Activated CD4-positive, alpha-beta T cell treated with anti-CD3 and anti-CD28 coated beads, Interleukin-2, amount 50 U/mL, for 16 hours (primary cell): ENCODE measurements at regions not wholly inside any gene's neighbourhood (a gene's known extent, or its start where the extent isn't known, plus 50 kb on each side); places are given as distances from the start of the nearest gene placed in this dataset.
A peak's percentile ranks its signal among the peaks of the same experiment; 100 is the strongest.

Experiments
- DNase-seq: peaks from one replicate; pipeline ENCODE4 v3.0.0-alpha.2; 2020

DNA sequence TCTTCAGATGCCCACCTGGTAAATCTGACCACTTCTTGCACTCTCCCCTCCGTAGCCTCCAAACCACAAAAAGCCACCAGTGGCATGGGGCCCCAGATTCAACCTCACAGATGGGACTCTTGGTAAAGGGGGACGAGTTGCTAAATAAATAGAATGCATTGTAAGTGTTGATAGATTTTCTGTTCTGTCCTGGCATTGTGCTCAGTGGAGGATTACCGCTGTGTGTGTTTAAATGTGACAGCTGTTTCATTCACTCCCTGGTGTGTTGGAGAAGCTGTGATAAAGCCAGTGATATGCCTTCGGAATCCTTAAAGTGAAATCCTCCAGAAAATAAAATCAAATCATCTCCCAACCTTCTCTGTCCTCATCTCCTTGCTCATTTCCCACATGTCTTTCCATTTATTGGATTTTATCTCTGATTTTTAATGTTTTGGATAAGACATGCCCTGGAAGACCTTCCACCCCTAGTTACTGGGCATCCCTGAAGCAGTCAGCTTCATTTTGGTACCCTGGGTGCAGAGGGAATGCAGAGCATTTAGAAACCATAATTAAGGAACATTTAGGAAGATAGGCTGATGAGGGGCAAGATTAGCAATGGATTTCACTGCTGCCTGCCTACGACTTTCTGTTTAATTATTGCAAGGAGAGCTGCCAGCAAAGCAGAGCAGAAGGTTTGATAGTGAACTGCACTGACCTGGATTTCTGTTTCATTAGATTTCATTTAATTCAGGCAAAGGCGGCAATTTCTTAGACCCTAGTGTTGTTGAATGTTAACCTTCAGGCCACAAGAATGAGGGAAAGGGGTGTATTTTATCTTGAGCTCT, 460.9 kb upstream of the KIRREL3 start:
- no peak for DNase-seq

DNA sequence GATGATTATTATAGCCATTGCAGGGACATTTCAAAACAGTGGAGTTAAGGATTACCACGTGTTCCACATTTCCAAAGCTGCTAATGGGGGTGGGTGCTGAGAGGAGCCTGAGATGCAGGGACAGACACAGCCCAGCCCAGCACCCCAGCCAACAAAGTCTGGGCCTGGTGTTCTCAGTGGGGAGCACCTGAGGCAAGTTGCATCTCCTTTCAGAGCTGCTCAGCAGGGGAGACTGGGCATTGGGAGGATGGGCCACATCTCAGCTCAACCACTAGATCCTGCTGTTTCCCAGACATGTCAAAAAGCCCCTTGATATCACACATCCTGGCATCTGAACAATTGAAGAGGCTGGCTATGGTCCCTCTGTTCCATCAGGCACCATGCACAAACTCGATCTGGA, 458.0 kb upstream of the KIRREL3 start:
- DNase-seq = no peak

DNA sequence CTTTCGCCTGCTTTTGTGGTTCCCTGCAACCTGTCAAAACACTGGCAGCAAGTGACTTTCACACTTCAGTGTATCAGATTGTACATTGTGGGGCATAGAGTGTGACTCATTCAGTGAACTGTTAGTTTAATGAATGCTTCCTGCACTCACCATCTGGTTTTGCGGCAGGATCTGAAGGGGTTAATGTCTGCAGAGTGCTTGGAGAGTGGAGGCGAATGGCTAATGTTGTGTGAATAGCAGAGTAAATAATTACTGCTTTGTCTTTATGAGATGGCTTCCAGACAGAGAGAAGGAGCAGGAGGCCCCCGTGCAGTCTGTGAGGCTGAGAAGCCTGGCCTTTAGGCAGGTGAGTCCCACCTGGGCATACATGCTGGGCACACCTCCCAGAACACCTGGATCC, 454.3 kb upstream of the KIRREL3 start:
- peak; percentile 1 for DNase-seq

DNA sequence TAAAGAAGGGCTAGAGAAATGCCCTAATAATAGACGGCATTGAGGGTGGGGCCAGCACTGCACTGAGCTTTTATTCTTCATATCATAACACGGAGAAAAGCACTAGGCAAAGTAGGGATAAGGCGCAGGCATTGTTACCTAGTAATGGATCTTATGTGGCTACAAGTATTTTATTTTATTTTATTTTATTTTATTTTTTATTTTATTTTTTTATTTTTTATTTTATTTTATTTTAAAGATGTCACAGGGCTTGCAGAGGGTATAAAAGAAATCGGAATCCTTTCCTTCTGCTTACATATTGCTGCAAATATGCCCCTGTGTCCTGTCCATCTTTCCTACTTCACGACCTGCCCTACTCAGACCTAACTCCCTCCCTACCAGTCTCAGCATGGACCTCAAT, 452.0 kb upstream of the KIRREL3 start:
- DNase-seq = no peak

DNA sequence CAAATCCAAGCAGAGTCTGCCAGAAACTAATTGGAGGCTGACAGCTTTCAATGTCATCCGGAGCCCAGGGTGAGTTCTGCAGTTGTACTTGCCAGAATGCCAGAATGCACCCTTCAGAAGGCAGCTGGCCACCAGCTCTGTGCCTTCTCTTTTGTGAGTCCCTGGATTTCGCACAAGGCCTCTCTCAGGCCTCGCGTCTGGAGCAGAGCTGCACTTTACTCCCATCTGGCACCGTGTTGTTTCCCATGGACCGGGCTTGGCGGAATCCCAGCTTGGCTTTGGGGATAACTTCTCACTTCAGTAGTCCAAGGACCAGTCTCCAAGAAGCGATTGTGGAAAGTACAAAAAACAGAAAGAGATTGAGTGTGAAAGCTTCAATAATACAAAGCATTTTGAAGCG, 451.3 kb upstream of the KIRREL3 start:
- DNase-seq = no peak

DNA sequence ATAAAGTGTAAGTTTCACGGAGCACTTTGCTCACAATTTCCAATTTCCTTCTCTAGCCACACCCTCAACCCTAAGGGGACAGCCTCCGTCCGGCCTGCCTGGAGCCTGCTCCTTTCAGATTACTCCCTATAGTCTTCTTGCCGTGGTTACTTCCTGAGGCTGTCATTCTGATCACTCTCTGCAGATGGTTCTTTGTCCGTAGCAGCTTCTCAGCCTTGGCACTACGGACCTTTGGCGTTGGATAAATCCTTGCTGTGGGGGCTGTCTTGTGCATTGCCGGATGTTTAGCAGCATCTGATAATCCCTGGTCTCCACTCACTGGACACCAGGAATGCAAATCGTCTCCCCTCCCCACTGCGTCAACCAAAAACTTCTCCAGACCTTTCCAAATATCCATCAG, 447.5 kb upstream of the KIRREL3 start:
- no peak for DNase-seq

DNA sequence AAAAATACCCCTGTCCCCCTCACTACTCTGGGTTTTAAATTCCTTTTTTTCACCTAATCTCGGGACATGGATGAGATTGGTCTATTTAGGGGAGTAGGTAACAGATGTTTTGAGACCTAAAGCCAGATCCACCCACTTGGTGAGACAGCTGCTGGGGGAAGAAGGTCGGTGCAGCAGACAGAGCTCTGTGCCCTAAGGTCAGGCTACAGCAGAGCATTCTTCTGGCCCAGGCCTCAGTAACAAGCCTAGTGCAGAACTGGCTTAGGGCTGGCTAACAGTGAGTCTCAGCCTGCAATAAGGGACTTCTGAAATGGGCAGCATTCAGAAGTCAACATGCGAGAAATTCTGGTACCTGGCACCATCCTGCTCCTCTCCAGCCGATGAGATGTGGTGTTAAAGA, 444.9 kb upstream of the KIRREL3 start:
- DNase-seq = no peak

DNA sequence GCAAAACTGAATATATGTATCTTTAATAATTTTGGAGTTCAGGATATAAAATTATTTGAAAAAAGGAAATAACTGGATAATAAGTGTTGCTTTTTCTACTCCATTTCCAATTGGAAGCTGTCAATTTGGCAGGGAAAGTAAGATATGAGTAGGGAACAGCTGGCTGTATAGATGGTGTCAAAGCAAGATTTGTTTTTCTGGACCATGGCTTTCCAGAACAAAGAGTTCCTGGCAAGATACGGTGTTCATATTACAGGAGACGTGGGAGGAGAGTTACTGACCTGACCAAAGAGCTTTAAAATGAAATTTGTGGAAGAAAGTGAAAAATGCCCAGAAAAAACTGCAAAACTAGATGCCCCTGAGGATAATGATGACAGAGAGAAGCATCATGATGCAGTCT, 442.7 kb upstream of the KIRREL3 start:
- DNase-seq = no peak

DNA sequence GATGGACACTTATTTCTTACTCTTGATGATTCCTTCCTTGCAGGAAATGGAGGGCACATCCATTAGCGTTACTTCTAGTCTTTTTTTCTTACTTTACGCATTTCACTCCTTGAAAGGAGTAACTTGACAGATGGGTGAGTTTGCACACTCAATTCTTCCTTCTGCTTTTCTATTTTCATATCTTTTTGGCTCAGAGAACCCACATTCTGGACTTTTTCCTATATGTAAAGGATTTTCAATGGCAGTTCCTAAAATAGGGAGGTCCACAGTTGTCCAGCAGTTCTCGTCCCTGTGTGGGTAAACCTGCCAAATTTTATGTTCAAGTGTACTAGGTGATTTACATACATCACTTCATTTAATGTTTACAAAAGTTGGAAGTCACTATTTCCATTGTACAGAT, 440.0 kb upstream of the KIRREL3 start:
- no peak for DNase-seq

DNA sequence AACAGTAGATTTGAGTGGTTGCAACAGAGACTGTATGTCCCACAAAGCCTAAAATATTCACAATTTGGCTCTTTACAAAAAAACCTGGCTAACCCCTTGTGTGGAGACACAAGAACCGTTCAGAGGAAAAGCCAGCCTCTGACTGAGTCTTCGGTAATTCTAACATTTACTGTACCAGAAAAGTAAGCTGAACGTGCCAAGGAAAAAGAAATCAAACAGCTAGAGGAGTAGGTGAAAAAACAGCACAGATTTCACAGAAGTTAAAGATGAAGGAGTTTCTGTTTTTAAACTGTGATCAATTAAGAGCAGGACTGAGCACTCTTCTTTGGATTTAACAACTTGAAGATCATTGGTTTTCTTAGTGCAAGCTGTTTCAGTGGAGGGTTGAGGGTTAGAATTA, 424.7 kb upstream of the KIRREL3 start:
- no peak for DNase-seq

DNA sequence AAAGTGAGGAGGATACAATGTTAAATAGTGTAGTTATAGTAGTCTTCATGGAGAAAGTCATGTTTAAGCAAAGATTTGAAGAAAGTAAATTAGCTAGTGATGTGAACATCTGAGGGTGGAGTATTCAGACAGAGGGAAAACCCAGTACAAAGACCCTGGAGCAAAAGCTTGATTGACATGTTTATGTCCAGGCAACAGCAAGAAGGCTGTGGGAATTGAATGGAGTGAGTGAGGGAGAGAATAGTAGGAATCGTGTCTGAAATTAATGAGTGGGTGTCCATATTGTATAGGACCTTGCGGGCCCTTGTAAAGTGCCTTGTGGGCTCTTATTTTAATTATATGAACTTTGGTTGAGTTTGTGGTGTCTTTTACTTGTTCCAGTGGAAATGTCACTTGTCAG, 424.1 kb upstream of the KIRREL3 start:
- no peak for DNase-seq

DNA sequence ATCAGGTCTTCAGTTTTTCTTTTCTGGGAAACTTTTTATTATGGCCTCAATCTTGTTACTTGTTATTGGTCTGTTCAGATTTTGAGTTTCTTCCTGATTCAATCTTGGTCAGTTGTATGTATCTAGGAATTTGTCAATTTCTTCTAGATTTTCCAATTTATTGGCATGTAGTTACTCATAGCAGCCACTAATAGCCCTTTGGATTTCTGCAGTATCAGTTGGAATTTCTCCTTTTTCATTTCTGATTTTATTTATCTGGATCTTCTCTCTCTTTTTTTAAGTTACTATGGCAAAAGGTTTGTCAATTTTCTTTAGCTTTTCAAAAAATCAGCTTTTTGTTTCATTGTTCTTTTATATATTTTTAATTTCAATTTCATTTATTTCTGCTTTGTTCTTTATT, 419.6 kb upstream of the KIRREL3 start:
- no peak for DNase-seq

DNA sequence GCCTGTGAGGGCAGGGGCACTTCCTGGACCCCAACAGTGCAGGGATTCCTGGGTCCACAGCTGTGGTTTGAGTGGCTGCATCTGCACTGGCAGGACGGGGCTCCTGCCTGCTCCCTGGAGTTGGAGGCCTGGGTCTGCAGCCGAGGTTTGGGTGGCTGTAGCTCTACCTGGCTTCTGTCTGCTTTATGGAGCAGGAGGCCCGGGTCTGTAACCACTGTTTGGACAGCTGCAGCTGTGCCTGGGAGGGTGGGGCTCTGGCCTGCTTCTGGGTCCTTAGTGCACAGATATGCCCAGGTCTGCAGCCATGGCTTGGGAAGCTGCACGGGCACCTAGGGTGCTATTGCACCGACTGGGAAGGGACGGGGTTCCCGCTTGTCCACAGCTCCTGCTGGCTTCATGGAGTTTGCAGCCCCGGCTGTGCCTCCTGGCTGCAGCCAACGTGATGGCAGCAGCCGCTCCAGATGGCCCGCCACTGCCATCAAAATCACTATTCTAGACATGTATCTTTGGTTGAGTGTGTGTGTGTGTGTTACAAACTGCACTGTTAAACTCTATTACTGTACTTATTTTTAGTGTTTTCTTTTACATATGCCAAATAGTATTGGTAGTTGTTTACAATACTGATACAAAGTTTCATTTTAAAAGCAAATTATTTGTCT, 412.3 kb upstream of the KIRREL3 start:
- DNase-seq = no peak

DNA sequence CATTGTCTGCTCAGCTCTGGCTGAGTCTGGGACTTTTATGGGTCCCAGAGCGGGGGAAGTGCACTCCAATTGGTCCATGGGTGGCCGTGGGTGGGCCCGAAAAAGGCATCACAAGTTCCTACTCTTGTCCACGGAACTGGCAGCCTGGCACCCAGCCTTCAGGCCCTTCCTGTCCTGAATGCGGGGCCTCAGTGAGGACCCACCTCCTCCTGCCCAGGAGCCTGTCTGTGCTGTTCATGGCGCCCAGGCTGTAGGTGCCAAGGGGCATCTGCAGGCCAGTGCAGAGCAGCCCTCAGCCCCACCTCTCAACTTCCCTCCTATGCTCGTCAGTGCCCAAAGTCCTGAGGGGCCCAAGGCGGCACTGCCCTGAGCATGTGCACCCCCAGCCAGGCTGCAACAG, 411.7 kb upstream of the KIRREL3 start:
- DNase-seq = no peak

DNA sequence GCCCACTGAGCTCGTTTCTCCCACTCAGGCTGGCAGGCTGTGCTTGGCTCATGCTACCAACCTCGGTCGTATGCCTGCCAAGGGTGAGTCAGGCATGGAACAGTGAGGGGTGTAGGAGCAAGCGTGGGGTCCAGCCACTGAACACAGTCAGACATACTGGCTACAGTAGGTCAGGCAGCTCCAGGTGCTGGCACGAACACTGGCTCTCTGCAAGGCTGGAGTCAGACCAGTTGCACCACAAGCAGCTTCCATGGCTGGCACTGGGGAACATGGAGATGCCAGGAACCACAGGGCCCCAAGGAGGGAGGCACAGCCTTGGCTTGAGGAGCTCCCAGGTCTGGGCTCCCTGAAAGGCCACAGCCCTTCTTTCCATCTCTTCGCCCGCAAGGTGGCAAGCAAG, 410.7 kb upstream of the KIRREL3 start:
- DNase-seq = no peak

DNA sequence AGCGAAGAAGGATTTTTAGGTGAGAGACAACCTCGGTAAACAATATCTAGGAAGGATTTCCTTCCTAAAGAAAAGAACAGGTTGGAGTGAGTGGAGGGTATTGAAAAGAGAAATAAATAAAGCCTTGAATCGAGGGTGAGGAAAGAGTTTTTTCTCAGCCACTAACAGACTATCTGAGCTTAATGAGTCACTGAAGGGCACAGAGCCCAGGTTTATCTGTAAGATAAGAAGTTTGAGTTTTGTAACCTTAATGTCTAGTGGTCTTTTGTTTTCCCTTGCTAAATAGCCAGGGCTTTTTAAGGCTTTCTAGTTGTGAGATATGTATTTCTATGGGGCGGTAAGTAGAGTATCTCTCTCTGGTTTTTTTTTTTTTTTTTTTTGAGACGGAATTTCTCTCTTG, 394.5 kb upstream of the KIRREL3 start:
- DNase-seq = no peak

DNA sequence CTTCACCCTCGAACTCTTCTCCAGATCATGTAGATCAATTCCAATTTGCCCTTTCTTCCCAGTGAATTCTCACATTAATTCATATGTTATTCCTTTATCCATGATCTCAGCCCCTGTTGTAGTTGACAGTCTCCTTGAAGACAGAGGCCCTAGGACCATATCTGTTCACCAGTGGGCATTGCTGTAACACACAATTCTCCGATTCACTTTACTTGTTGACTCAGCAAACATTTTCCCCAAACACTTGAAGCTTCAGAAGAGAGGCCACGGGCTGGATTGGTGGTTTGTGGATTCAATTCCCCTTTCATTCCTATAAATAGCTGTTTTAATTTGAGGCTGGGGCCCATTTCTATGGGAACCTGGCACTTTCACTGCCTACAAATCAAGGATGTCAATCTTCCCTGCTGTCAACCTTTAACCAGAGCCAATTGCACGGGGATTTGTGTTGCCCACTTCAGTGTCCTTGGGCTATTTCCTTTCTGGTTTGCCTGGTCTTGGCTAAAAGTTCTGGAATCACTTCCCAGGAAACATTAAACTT, 393.0 kb upstream of the KIRREL3 start:
- no peak for DNase-seq

DNA sequence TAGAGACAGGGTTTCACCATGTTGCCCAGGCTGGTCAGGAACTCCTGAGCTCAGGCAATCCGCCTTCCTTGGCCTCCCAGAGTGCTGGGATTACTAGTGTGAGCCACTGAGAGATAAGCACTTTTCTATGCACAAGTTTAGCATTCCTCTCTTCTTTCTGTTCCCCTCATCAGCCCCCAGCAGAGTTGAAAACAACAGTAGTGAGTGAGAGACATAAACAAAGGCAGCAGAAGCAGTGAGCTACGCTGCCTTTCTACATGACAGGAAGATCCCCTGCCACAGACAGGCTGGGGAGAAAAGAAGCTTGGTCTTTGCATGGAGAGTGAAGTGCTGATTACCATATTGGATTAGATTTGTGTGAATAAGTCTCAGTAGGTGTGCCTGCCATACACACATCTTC, 392.0 kb upstream of the KIRREL3 start:
- no peak for DNase-seq

DNA sequence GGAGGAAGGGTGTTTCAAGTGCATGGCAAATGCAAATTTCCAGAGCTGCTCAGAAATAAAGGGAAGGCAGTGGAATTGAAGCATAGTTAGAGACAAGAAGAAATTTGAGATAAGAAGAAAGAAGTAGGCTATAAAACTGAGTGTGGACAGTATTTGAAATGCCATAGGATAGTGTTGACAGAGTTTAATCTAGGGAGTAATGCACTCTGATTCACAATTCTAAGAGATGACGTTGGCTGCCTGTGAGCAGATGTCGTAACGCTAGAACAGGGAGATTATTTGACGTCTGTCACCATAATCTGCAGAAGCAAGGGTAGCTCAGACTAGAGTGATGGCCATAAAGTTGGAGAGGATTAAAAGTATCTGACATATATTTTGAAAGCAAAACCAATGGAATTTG, 389.9 kb upstream of the KIRREL3 start:
- no peak for DNase-seq

DNA sequence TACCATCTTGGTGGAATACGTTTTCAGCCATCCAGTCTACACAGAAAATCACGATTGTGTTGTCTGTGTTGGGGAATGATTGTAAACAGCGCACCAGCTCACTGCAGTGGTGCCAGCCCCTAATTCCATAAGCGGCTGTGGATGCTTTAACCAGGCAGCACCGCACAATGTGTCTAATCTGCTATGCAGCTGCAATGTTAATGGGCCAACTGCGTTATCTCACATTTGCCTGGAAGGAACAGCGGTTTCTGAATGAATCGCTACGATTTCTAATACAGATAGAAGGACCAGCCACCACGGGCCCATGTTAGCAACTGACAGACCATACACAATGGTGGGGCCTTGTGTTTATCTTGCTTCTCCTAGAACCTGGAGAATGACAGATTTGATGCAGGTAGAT, 384.5 kb upstream of the KIRREL3 start:
- no peak for DNase-seq

DNA sequence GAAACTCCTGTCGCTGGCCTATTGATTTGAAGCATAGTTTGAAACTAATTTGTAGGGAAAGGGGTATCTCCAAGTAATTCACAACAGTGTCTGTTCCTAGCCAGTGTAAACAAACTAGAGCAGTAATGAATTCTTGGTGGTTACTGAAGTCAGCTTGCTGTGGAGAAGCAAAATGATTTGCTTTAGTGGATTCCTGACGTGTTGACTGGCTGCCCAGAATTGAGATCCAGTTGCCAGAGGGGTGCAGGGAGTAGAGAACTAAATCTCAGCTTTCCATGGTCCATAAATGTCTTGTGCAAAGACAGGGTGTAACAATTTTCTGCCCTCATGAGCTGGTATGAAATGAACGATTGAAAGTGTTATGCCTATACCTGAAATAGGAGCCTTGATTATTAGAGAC, 382.5 kb upstream of the KIRREL3 start:
- DNase-seq = no peak

DNA sequence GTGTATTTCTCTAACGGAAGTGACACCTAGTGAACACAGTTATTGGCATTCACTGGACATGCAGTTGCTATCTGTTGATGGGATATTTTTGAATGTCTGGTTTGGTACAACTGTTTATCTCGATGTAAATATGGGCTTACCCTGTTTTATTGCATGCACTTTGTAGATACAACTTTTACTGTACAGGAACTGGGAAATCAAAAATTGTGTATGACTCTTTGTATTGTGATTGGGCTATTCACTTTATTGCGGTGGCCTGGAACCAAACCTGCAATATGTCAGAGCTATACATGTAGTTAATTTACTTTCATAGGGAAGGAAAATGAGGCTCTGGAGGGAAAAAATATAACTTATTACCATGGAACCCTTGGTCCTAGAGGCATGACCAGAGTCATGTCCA, 380.7 kb upstream of the KIRREL3 start:
- no peak for DNase-seq

DNA sequence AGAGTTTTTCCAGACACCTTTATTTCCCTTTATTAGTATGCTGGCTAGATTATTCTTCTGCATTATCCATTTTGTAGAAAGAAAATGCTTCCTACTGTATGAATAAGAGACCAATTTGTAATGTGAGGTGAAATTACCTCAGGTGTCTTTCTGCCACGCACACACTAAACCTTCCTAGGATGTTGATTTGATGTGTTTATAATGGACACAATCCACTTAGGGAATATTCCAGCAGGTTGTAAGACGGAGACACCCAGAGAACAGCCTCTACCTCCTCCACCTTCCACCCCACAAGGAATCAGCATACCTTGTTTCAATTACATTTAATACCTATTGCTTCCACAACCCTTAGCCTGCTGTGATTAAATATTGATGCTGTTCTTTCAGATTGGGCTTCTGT, 379.1 kb upstream of the KIRREL3 start:
- no peak for DNase-seq

DNA sequence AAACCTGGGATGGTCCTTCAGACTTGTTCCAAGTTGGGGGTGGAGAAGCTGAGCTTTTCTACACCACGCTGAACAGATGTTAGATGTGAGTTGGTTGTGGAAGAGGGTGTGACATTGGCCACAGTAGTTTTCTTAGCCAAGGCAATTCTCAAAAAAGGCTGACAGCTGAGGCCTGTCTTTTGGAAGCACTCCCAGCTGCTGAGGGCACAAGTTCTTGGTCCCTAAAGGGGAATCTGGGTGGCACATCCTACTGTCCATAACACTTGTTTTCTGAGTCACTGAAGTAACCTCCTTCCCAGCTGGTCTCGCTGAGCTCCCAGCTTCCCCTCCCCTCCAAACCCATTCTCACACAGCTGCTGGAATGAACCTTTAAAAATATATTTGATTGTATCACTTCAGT, 375.7 kb upstream of the KIRREL3 start:
- DNase-seq = no peak

DNA sequence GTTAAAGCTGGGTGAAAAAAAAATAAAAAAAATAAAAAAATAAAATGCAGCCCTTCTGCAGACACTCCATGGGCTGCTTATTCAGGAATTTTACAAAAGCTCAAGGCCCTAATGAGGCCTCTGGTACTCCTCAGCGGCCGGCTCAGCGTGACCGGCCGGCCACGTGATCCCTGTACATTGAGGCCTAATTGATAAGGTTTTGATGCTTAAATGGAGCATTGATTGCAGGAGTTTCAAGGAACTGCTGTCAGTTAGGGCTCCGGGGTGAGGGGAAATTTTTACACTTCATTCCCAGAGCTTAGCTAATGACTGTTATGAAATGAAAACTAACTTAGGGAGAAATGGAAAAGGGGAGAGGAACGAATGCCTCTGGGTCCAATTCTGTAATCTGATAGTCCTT, 368.8 kb upstream of the KIRREL3 start:
- DNase-seq = no peak
